Hepatocyte (in vitro differentiated cells): ENCODE measurements at regions not wholly inside any gene's neighbourhood (a gene's known extent, or its start where the extent isn't known, plus 50 kb on each side); places are given as distances from the start of the nearest gene placed in this dataset.

Source experiments
- EZH2 ChIP-seq: fragments of 200-600 bp; sonication (generic); IDR thresholded peaks from 2 replicates; pipeline ENCODE4 v1.6.1; 2016; ENCODE audit warnings: antibody characterized with exemption, mild to moderate bottlenecking, borderline replicate concordance
- EZH2phosphoT487 ChIP-seq: fragments of 200-600 bp; sonication (generic); IDR thresholded peaks from one replicate; pipeline ENCODE4 v1.6.1; 2018; ENCODE audit warnings: antibody characterized with exemption, mild to moderate bottlenecking, low read depth, moderate library complexity; ENCODE audit not compliant: unreplicated experiment, severe bottlenecking
- TF ChIP-seq, protein P1 (sequence below): fragments of 200-600 bp; sonication (generic); IDR thresholded peaks from 2 replicates; pipeline ENCODE4 v1.5.1; 2016; ENCODE audit warnings: antibody characterized with exemption, mild to moderate bottlenecking; ENCODE audit not compliant: poor library complexity

DNA sequence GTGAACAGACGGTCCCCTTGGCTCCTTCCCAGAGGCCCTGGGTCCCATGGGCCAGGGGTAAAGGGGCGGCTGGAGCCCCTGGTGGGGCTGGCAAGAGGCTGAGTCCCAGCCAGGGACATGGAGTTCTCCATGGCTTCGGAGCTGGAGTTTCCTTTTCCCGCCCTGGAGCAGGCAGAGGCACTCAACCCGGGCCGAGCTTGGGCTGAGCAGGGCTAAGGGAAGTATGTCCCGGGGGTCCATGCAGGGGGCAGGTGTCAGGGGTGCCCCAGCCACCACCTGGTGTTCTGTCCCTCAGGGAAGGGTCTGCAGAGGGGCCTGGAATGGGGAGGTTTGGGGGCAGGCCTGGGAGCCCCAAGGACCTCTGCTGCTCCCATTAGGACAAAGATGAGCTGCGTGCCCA is 54.0 kb upstream of the TPM4 start:
- TF ChIP-seq, protein P1, sequence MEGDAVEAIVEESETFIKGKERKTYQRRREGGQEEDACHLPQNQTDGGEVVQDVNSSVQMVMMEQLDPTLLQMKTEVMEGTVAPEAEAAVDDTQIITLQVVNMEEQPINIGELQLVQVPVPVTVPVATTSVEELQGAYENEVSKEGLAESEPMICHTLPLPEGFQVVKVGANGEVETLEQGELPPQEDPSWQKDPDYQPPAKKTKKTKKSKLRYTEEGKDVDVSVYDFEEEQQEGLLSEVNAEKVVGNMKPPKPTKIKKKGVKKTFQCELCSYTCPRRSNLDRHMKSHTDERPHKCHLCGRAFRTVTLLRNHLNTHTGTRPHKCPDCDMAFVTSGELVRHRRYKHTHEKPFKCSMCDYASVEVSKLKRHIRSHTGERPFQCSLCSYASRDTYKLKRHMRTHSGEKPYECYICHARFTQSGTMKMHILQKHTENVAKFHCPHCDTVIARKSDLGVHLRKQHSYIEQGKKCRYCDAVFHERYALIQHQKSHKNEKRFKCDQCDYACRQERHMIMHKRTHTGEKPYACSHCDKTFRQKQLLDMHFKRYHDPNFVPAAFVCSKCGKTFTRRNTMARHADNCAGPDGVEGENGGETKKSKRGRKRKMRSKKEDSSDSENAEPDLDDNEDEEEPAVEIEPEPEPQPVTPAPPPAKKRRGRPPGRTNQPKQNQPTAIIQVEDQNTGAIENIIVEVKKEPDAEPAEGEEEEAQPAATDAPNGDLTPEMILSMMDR, result no peak
- no peak for TF ChIP-seq EZH2
- no peak for TF ChIP-seq EZH2phosphoT487
